HFFc6 (cell line): ENCODE measurements at regions not wholly inside any gene's neighbourhood (a gene's known extent, or its start where the extent isn't known, plus 50 kb on each side); places are given as distances from the start of the nearest gene placed in this dataset.

Experiments
- DNase-seq: peaks from one replicate; pipeline ENCODE4 v3.0.0-alpha.2; 2018
- H3K27ac Mint-ChIP-seq: 2 replicates; pipeline ENCODE4 v1.8.0; 2020; ENCODE audit warnings: mild to moderate bottlenecking, mixed read lengths
- H3K27me3 Mint-ChIP-seq: 2 replicates; pipeline ENCODE4 v1.8.0; 2021; ENCODE audit warnings: mild to moderate bottlenecking, moderate library complexity, mixed read lengths; ENCODE audit not compliant: insufficient read depth
- H3K36me3 Mint-ChIP-seq: 2 replicates; pipeline ENCODE4 v1.8.0; 2021; ENCODE audit warnings: low read depth, mixed read lengths
- H3K4me1 Mint-ChIP-seq: 2 replicates; pipeline ENCODE4 v1.8.0; 2020; ENCODE audit warnings: low read depth, mixed read lengths
- H3K4me3 Mint-ChIP-seq: 2 replicates; pipeline ENCODE4 v1.8.0; 2020; ENCODE audit warnings: mild to moderate bottlenecking, moderate library complexity, mixed read lengths
- H3K9me3 Mint-ChIP-seq: 2 replicates; pipeline ENCODE4 v1.8.0; 2020; ENCODE audit warnings: mild to moderate bottlenecking, mixed read lengths
- CTCF ChIP-seq: fragments of 200-600 bp; sonication (generic); IDR thresholded peaks from 2 replicates; pipeline ENCODE4 v1.5.0; 2021; ENCODE audit warnings: antibody characterized with exemption, mild to moderate bottlenecking

GRCh38 chr4:141307241-141307689, 86.6 kb downstream of the ZNF330 start:
- H3K4me3 Mint-ChIP-seq = no peak overlapping the region
- peaks cover 14% of the 10 kb centered on the region for H3K4me1 Mint-ChIP-seq
- peak; percentile 90 for TF ChIP-seq CTCF

GRCh38 chr4:141309874-141310273, 89.2 kb downstream of the ZNF330 start:
- TF ChIP-seq CTCF = no peak
- Mint-ChIP-seq H3K4me3 (no peak overlapping the region), H3K27ac (no peak overlapping the region), H3K27me3 (no peaks in the 10 kb centered on the region), H3K9me3 (no peaks in the 10 kb centered on the region), H3K4me1 (peaks cover 14% of the 10 kb centered on the region), H3K36me3 (no peaks in the 10 kb centered on the region)
- no peak for DNase-seq

More at GRCh38 chr4:141307241-141307689, 86.6 kb downstream of the ZNF330 start:
- Mint-ChIP-seq H3K27me3 (no peaks in the 10 kb centered on the region), H3K36me3 (no peaks in the 10 kb centered on the region), H3K9me3 (no peaks in the 10 kb centered on the region), H3K27ac (no peak overlapping the region)
- peak; percentile 65 for DNase-seq

- no peaks in the 10 kb centered on the region for H3K36me3 Mint-ChIP-seq
- H3K4me3 Mint-ChIP-seq = no peak overlapping the region
- no peak for DNase-seq
- TF ChIP-seq CTCF = no peak
- H3K9me3 Mint-ChIP-seq = no peaks in the 10 kb centered on the region
- no peaks in the 10 kb centered on the region for H3K27me3 Mint-ChIP-seq
- peaks cover 14% of the 10 kb centered on the region for H3K4me1 Mint-ChIP-seq
- no peak overlapping the region for H3K27ac Mint-ChIP-seq
These were observed 90.8 kb downstream of the ZNF330 start for GRCh38 chr4:141311246-141312204.

GRCh38 chr4:141314627-141315026, 93.9 kb downstream of the ZNF330 start:
- no peaks in the 10 kb centered on the region for H3K36me3 Mint-ChIP-seq
- no peaks in the 10 kb centered on the region for H3K9me3 Mint-ChIP-seq
- no peak overlapping the region for H3K27ac Mint-ChIP-seq
- no peaks in the 10 kb centered on the region for H3K27me3 Mint-ChIP-seq
- H3K4me1 Mint-ChIP-seq = no peaks in the 10 kb centered on the region
- DNase-seq = no peak
- H3K4me3 Mint-ChIP-seq = no peak overlapping the region
- TF ChIP-seq CTCF = no peak

DNA sequence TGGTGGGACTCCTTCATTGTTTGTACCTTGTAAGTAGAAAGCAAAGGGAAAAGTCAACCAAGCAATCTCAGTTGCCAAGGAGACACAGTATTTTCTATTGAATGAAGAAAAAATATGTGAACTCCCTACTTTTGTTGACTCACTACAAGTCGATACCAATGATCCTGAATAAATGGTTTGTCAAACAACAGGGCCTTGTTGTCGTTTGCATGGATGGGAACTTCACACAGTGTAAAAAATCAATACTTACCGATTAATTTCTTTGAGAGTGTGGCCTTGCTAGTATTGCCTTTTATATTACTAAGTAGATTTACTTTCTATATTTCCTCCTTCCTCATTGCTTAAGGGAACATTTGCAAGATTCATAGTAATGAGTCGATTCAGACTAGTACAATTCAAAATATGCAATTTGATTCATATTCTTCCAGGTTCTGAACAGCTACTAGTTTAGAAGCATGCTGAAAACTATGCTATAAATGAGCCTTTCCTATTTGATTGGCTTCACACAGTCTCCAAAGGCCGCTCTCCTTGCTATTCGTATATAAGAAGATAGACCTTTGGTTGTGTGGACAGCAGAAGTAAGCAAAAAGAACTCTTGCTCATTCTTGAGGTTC, 108.0 kb downstream of the ZNF330 start:
- no peaks in the 10 kb centered on the region for H3K9me3 Mint-ChIP-seq
- peak overlapping the region; percentile 73 for H3K4me3 Mint-ChIP-seq
- 0 out of 2 replicates have a peak, but pooled peaks cover 2% of the 10 kb centered on the region for H3K27me3 Mint-ChIP-seq
- H3K27ac Mint-ChIP-seq = peak overlapping the region; percentile 86
- DNase-seq = peak; percentile 8
- peaks cover 36% of the 10 kb centered on the region for H3K4me1 Mint-ChIP-seq
- H3K36me3 Mint-ChIP-seq = no peaks in the 10 kb centered on the region
- TF ChIP-seq CTCF = no peak
